OCI-LY1 (cell line): ENCODE measurements at regions not wholly inside any gene's neighbourhood (a gene's known extent, or its start where the extent isn't known, plus 50 kb on each side); places are given as distances from the start of the nearest gene placed in this dataset.
"Not testable (repeated sequence)": the region's sequence is repeated elsewhere in the genome, so short reads cannot be mapped to it uniquely, and the experiment has no call there.

Source experiments
- H2AFZ ChIP-seq: fragments of 200-600 bp; sonication (generic), shearing (Covaris generic); 2 replicates; pipeline ENCODE4 v1.6.0; 2014; ENCODE audit warnings: antibody characterized with exemption, mild to moderate bottlenecking, low read length
- H3F3A ChIP-seq: fragments of 200-600 bp; sonication (generic), shearing (Covaris generic); 2 replicates; pipeline ENCODE4 v1.6.0; 2014; ENCODE audit warnings: mild to moderate bottlenecking, antibody characterized with exemption, low read length, moderate library complexity; ENCODE audit not compliant: insufficient read depth
- H3K27ac ChIP-seq: fragments of 200-600 bp; sonication (generic); 2 replicates; pipeline ENCODE4 v1.5.1; 2014; ENCODE audit warnings: low read length, mixed run types, mild to moderate bottlenecking, low read depth; ENCODE audit not compliant: poor library complexity, severe bottlenecking
- H3K27me3 ChIP-seq: fragments of 200-600 bp; sonication (generic); 2 replicates; pipeline ENCODE4 v1.6.0; 2014; ENCODE audit warnings: antibody characterized with exemption, mild to moderate bottlenecking, low read length, moderate library complexity; ENCODE audit not compliant: insufficient read depth
- H3K36me3 ChIP-seq: fragments of 200-600 bp; sonication (generic); 2 replicates; pipeline ENCODE4 v1.6.1; 2014; ENCODE audit warnings: mild to moderate bottlenecking, antibody characterized with exemption, low read length, moderate library complexity, mixed read lengths; ENCODE audit not compliant: insufficient read depth
- H3K4me1 ChIP-seq: fragments of 200-600 bp; sonication (generic); 2 replicates; pipeline ENCODE4 v1.5.1; 2014; ENCODE audit warnings: mild to moderate bottlenecking, low read length, moderate library complexity; ENCODE audit not compliant: insufficient read depth, severe bottlenecking
- H3K4me2 ChIP-seq: fragments of 200-600 bp; sonication (generic), shearing (Covaris generic); 2 replicates; pipeline ENCODE4 v1.6.1; 2014; ENCODE audit warnings: low read length
- H3K4me3 ChIP-seq: fragments of 200-600 bp; sonication (generic); 2 replicates; pipeline ENCODE4 v1.5.1; 2014; ENCODE audit warnings: low read length, low read depth, mild to moderate bottlenecking, mixed read lengths; ENCODE audit not compliant: poor library complexity, severe bottlenecking
- H3K79me2 ChIP-seq: fragments of 200-600 bp; shearing (Covaris generic); 2 replicates; pipeline ENCODE4 v1.6.1; 2016; ENCODE audit warnings: mixed run types, low read length, mixed read lengths; ENCODE audit not compliant: insufficient read depth
- H3K9ac ChIP-seq: fragments of 200-600 bp; sonication (generic), shearing (Covaris generic); 2 replicates; pipeline ENCODE4 v1.6.1; 2014; ENCODE audit warnings: mild to moderate bottlenecking, low read length, mixed read lengths
- H3K9me2 ChIP-seq: fragments of 200-600 bp; sonication (generic), shearing (Covaris generic); 2 replicates; pipeline ENCODE4 v1.6.1; 2014; ENCODE audit warnings: low read depth, mild to moderate bottlenecking, low read length, mixed read lengths
- H3K9me3 ChIP-seq: fragments of 200-600 bp; shearing (Covaris generic); 2 replicates; pipeline ENCODE4 v1.6.1; 2014; ENCODE audit warnings: low read length, mixed read lengths
- H4K20me1 ChIP-seq: fragments of 200-600 bp; sonication (generic), shearing (Covaris generic); 2 replicates; pipeline ENCODE4 v1.6.0; 2016; ENCODE audit warnings: mild to moderate bottlenecking, low read length; ENCODE audit not compliant: insufficient read depth
- EZH2 ChIP-seq: fragments of 200-600 bp; sonication (generic), shearing (Covaris generic); IDR thresholded peaks from 2 replicates; pipeline ENCODE4 v1.8.0; 2017; ENCODE audit warnings: borderline replicate concordance, mixed run types, mild to moderate bottlenecking, antibody characterized with exemption, low read length, moderate library complexity, mixed read lengths
- TF ChIP-seq, protein P1 (sequence below): fragments of 200-600 bp; sonication (generic), shearing (Covaris generic); IDR thresholded peaks from 2 replicates; pipeline ENCODE4 v1.5.1; 2017; ENCODE audit warnings: mild to moderate bottlenecking, antibody characterized with exemption, low read length, moderate library complexity, mixed read lengths

- no peaks in the 10 kb centered on the region for H4K20me1 ChIP-seq
- no peaks in the 10 kb centered on the region for H3K79me2 ChIP-seq
- H3K27ac ChIP-seq = no peak overlapping the region
- no peaks in the 10 kb centered on the region for H3K9me3 ChIP-seq
- no peak overlapping the region for H3K9ac ChIP-seq
- no peak for TF ChIP-seq EZH2
- TF ChIP-seq, protein P1, sequence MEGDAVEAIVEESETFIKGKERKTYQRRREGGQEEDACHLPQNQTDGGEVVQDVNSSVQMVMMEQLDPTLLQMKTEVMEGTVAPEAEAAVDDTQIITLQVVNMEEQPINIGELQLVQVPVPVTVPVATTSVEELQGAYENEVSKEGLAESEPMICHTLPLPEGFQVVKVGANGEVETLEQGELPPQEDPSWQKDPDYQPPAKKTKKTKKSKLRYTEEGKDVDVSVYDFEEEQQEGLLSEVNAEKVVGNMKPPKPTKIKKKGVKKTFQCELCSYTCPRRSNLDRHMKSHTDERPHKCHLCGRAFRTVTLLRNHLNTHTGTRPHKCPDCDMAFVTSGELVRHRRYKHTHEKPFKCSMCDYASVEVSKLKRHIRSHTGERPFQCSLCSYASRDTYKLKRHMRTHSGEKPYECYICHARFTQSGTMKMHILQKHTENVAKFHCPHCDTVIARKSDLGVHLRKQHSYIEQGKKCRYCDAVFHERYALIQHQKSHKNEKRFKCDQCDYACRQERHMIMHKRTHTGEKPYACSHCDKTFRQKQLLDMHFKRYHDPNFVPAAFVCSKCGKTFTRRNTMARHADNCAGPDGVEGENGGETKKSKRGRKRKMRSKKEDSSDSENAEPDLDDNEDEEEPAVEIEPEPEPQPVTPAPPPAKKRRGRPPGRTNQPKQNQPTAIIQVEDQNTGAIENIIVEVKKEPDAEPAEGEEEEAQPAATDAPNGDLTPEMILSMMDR = no peak
- no peaks in the 10 kb centered on the region for H3K27me3 ChIP-seq
- no peak overlapping the region for H3K4me2 ChIP-seq
- H2AFZ ChIP-seq = no peak overlapping the region
- no peaks in the 10 kb centered on the region for H3K36me3 ChIP-seq
- no peak overlapping the region for H3K4me3 ChIP-seq
- no peaks in the 10 kb centered on the region for H3F3A ChIP-seq
- H3K4me1 ChIP-seq = no peaks in the 10 kb centered on the region
- no peaks in the 10 kb centered on the region for H3K9me2 ChIP-seq
Observed at GRCh38 chr10:35992107-35992506, 350.0 kb upstream of the FZD8 start.

DNA sequence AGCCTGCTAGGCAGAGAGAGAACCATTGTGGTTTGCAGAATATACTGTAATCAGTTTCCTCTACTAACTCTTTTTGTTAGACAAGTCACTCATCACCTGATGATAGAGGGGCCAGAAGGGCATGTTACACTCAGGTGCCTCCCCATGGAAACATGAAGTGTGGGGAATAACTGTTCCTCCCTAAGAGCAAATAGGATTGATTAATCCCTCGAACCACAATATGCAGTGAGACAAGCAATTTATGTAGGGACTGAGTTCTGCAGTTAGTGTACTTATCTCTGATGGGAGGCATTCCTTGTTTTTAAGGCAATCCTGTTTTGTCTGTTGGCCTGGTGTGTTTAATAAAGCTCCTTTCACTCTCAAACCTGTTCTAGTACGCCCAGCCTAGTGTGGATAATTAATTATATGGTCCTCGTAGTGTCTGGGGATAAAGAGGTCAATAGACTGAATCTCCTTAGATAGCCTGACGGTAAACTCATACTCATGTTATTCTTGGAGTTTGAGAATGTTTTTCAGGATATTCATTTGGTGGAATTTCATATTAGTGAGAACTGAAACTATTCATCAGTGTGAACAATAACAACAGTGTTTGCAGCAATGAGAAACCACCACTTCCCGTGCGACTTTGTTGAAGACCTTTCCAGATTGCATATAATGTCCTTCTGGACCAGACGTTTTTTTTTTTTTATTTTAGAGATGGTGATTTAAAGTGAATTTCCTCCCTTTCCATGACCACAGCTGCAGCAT is 344.8 kb upstream of the FZD8 start:
- Histone ChIP-seq H3K9ac (no peak overlapping the region), H3K27ac (no peak overlapping the region), H3K9me2 (no peaks in the 10 kb centered on the region), H3K79me2 (no peaks in the 10 kb centered on the region), H2AFZ (no peak overlapping the region), H3K4me1 (no peaks in the 10 kb centered on the region), H3K4me3 (no peak overlapping the region), H3K27me3 (no peaks in the 10 kb centered on the region), H3K4me2 (no peak overlapping the region), H4K20me1 (no peaks in the 10 kb centered on the region), H3K36me3 (no peaks in the 10 kb centered on the region), H3K9me3 (no peaks in the 10 kb centered on the region), H3F3A (no peaks in the 10 kb centered on the region)
- TF ChIP-seq EZH2 = no peak
- TF ChIP-seq, protein P1 = no peak

GRCh38 chr10:35979116-35979515 is 337.0 kb upstream of the FZD8 start:
- Histone ChIP-seq H3K9ac (no peak overlapping the region), H4K20me1 (no peaks in the 10 kb centered on the region), H3K27me3 (no peaks in the 10 kb centered on the region), H3F3A (no peaks in the 10 kb centered on the region), H3K27ac (no peak overlapping the region), H3K9me2 (no peaks in the 10 kb centered on the region), H3K79me2 (no peaks in the 10 kb centered on the region), H2AFZ (no peak overlapping the region), H3K4me3 (no peak overlapping the region), H3K36me3 (no peaks in the 10 kb centered on the region), H3K4me2 (no peak overlapping the region), H3K4me1 (no peaks in the 10 kb centered on the region), H3K9me3 (no peaks in the 10 kb centered on the region)
- no peak for TF ChIP-seq EZH2
- TF ChIP-seq, protein P1 = no peak

DNA sequence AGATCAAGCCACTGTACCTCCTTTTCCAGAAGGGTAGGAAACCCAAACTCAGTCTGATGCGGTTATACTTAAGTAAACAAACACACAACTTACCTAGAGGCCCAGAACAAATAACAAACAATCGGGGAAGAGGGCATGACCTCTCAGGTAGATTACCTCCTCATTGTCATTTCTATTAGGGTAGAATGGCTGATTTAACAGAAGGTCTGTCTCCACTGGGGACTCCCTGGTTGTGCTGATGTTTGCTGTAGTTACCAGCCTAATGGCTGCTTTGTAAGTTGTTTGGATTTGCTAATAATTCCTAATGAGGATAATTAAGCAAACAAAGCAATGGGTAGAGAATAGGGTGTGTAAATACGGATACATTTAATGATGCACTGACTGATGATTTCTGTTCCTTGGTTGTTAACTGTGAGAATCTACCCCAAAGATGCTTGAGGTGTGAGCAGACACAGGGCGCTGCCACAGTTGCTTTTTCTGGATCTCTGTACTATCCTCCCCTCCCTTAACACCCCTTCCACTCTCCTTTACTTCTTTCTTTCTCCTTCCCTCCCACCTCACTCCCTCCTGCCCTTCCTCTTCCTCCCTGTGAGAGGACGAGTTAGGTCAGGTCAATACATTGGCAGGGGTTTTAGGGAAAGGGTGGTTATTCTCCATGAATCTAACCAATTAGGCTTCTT is 332.0 kb upstream of the FZD8 start:
- not testable (repeated sequence) for H3K9me3 ChIP-seq, H3K79me2 ChIP-seq, H3K9ac ChIP-seq, H3K4me3 ChIP-seq, H3K4me1 ChIP-seq, H4K20me1 ChIP-seq, H3K4me2 ChIP-seq, H2AFZ ChIP-seq, H3K27ac ChIP-seq, H3F3A ChIP-seq, H3K27me3 ChIP-seq, H3K9me2 ChIP-seq, H3K36me3 ChIP-seq
